H1 (cell line): ENCODE measurements at regions not wholly inside any gene's neighbourhood (a gene's known extent, or its start where the extent isn't known, plus 50 kb on each side); places are given as distances from the start of the nearest gene placed in this dataset.
"Not testable (repeated sequence)": the region's sequence is repeated elsewhere in the genome, so short reads cannot be mapped to it uniquely, and the experiment has no call there.

Experiments used
- CTCF ChIA-PET: fragments of 300-600 bp; sonication (Branson Sonifier 250); formaldehyde crosslinking; loops from one replicate; lab custom pipeline; 2021; ENCODE audit not compliant: partially characterized antibody; lab: Charles Lee
- POLR2A ChIA-PET: fragments of 300-600 bp; sonication (Branson Sonifier 250); formaldehyde crosslinking; loops from one replicate; lab custom pipeline; 2021; ENCODE audit warnings: inconsistent platforms; ENCODE audit not compliant: partially characterized antibody; lab: Charles Lee
- DNase-seq, 2 experiments: peaks; one replicate each; pipeline versions ENCODE4 v3.0.0 to v3.0.0-alpha.2; 2010 to 2022; ENCODE audit warnings: low spot score in 2 of 2, low read depth in 1 of 2, mixed read lengths in 1 of 2
- FAIRE-seq: peaks from 2 replicates; lab custom pipeline; 2011; peaks lifted over from hg19 to GRCh38; lab: Jason Lieb, UNC
- H2AFZ ChIP-seq: 2 replicates; pipeline ENCODE4 v1.8.1; 2012; ENCODE audit warnings: low read length, inconsistent platforms
- H2AK5ac ChIP-seq: 2 replicates; pipeline ENCODE4 v1.6.1; 2013; ENCODE audit warnings: low read depth, low read length
- H2BK120ac ChIP-seq: replicated peaks from 2 replicates; pipeline ENCODE3; 2013; ENCODE audit warnings: low read depth, low read length, inconsistent platforms
- H2BK12ac ChIP-seq: 2 replicates; pipeline ENCODE4 v1.6.1; 2013; ENCODE audit warnings: low read depth, low read length
- H2BK15ac ChIP-seq: 2 replicates; pipeline ENCODE4 v1.6.1; 2013; ENCODE audit warnings: low read length
- H2BK20ac ChIP-seq: 2 replicates; pipeline ENCODE4 v1.6.1; 2013; ENCODE audit warnings: low read length
- H2BK5ac ChIP-seq: 2 replicates; pipeline ENCODE4 v1.6.1; 2013; ENCODE audit warnings: low read depth, low read length
- H3K14ac ChIP-seq: 2 replicates; pipeline ENCODE4 v1.6.1; 2013; ENCODE audit warnings: inconsistent platforms; ENCODE audit not compliant: insufficient read length
- H3K18ac ChIP-seq: 2 replicates; pipeline ENCODE4 v1.6.1; 2013; ENCODE audit warnings: low read length; ENCODE audit errors: extremely low read depth
- H3K23ac ChIP-seq: 2 replicates; pipeline ENCODE4 v1.6.1; 2013; ENCODE audit warnings: inconsistent platforms; ENCODE audit not compliant: insufficient read length
- H3K23me2 ChIP-seq: 2 replicates; pipeline ENCODE4 v1.6.1; 2013; ENCODE audit warnings: low read depth, low read length
- H3K27ac ChIP-seq: 2 replicates; pipeline ENCODE4 v1.6.1; 2011; ENCODE audit warnings: low read depth, low read length, inconsistent platforms
- H3K27me3 ChIP-seq, 4 experiments: replicated peaks in 1 of 4; 1 replicate in 1 of 4; 2 replicates in 3 of 4; pipeline versions ENCODE4 v1.6.1 to v1.8.1; 2011 to 2013; ENCODE audit warnings: low read length in 3 of 4, mild to moderate bottlenecking in 3 of 4, inconsistent platforms in 2 of 4, mixed read lengths in 2 of 4, moderate library complexity in 1 of 4; ENCODE audit not compliant: control insufficient read depth in 3 of 4, insufficient read depth in 3 of 4; ENCODE audit errors: extremely low read depth in 1 of 4
- H3K36me3 ChIP-seq, 4 experiments: 2 replicates each; pipeline versions ENCODE4 v1.6.1 to v1.8.1; 2011 to 2013; ENCODE audit warnings: mild to moderate bottlenecking in 4 of 4, low read length in 3 of 4, moderate library complexity in 2 of 4, control low read depth in 1 of 4, inconsistent platforms in 1 of 4; ENCODE audit not compliant: insufficient read depth in 4 of 4, control insufficient read depth in 2 of 4
- H3K4ac ChIP-seq: replicated peaks from 2 replicates; pipeline ENCODE3; 2013; ENCODE audit warnings: low read length, low read depth, mixed read lengths, inconsistent platforms; ENCODE audit not compliant: insufficient read length
- H3K4me1 ChIP-seq, 4 experiments: replicated peaks in 1 of 4; 1 replicate in 1 of 4; 2 replicates in 3 of 4; pipeline versions ENCODE4 v1.6.1 to v1.8.1; 2011 to 2013; ENCODE audit warnings: low read length in 3 of 4, inconsistent platforms in 2 of 4, mixed read lengths in 1 of 4; ENCODE audit not compliant: insufficient read depth in 4 of 4, control insufficient read depth in 3 of 4
- H3K4me2 ChIP-seq, 2 experiments: 2 replicates each; pipeline versions ENCODE4 v1.6.1 to v1.8.1; 2011 to 2013; ENCODE audit warnings: low read depth in 2 of 2, low read length in 2 of 2, control low read depth in 1 of 2, inconsistent platforms in 1 of 2, mild to moderate bottlenecking in 1 of 2; ENCODE audit not compliant: insufficient read depth in 1 of 2
- H3K4me3 ChIP-seq, 4 experiments: fragments of 200-600, 300-600 bp in 1 of 4; sonication (generic), shearing (Covaris generic), sonication (Bioruptor Twin) in 1 of 4; 2 replicates each; pipeline versions ENCODE4 v1.5.1 to v1.8.1; 2011 to 2016; ENCODE audit warnings: low read length in 4 of 4, low read depth in 3 of 4, control low read depth in 2 of 4, inconsistent platforms in 2 of 4, mild to moderate bottlenecking in 2 of 4, mixed read lengths in 1 of 4, moderate library complexity in 1 of 4; ENCODE audit not compliant: insufficient read depth in 2 of 4; ENCODE audit errors: extremely low read depth in 1 of 4
- H3K56ac ChIP-seq: replicated peaks from 2 replicates; pipeline ENCODE3; 2013; ENCODE audit warnings: low read depth, mild to moderate bottlenecking, mixed read lengths, low read length, inconsistent platforms; ENCODE audit not compliant: insufficient read length
- H3K79me1 ChIP-seq: 2 replicates; pipeline ENCODE4 v1.6.1; 2013; ENCODE audit warnings: low read depth, low read length, control low read depth
- H3K79me2 ChIP-seq, 2 experiments: 2 replicates each; pipeline versions ENCODE4 v1.6.1 to v1.8.1; 2012 to 2013; ENCODE audit warnings: low read length in 2 of 2, mild to moderate bottlenecking in 2 of 2, inconsistent platforms in 1 of 2; ENCODE audit not compliant: insufficient read depth in 2 of 2, control insufficient read depth in 1 of 2
- H3K9ac ChIP-seq, 4 experiments: replicated peaks in 1 of 4; 1 replicate in 1 of 4; 2 replicates in 3 of 4; pipeline versions ENCODE4 v1.6.1 to v1.8.1; 2011 to 2013; ENCODE audit warnings: low read depth in 3 of 4, low read length in 3 of 4, control low read depth in 2 of 4, mild to moderate bottlenecking in 2 of 4, moderate library complexity in 2 of 4, inconsistent platforms in 1 of 4; ENCODE audit errors: extremely low read depth in 1 of 4
- H3K9me3 ChIP-seq, 2 experiments: 2 replicates each; pipeline versions ENCODE4 v1.6.1 to v1.8.1; 2012 to 2013; ENCODE audit warnings: mild to moderate bottlenecking in 2 of 2, moderate library complexity in 2 of 2, control low read depth in 1 of 2, inconsistent platforms in 1 of 2, low read depth in 1 of 2, low read length in 1 of 2, mixed read lengths in 1 of 2; ENCODE audit not compliant: insufficient read depth in 2 of 2
- H4K20me1 ChIP-seq, 2 experiments: replicated peaks in 1 of 2; 2 replicates each; pipeline versions ENCODE3 to v1.8.1; 2011 to 2013; ENCODE audit warnings: inconsistent platforms in 2 of 2, low read length in 2 of 2, mild to moderate bottlenecking in 1 of 2; ENCODE audit not compliant: insufficient read depth in 2 of 2, control insufficient read depth in 1 of 2
- H4K5ac ChIP-seq: 2 replicates; pipeline ENCODE4 v1.6.1; 2013; ENCODE audit warnings: low read length, low read depth, mixed read lengths, inconsistent platforms; ENCODE audit not compliant: insufficient read length
- H4K8ac ChIP-seq: 2 replicates; pipeline ENCODE4 v1.8.0; 2013; ENCODE audit warnings: mild to moderate bottlenecking, moderate library complexity, low read length, inconsistent platforms; ENCODE audit not compliant: insufficient read depth; ENCODE audit errors: extremely low read depth
- H4K91ac ChIP-seq: replicated peaks from 2 replicates; pipeline ENCODE3; 2013; ENCODE audit warnings: low read length, mixed read lengths, inconsistent platforms; ENCODE audit not compliant: insufficient read length
- CTBP2 ChIP-seq: IDR thresholded peaks from 2 replicates; pipeline ENCODE4 v1.7.0; 2011; ENCODE audit warnings: borderline replicate concordance, mild to moderate bottlenecking, moderate library complexity, mixed read lengths, low read length; ENCODE audit not compliant: insufficient read depth, insufficient read length
- RAD21 ChIP-seq, 2 experiments: IDR thresholded peaks in 1 of 2; conservative IDR thresholded peaks in 1 of 2; 2 replicates each; pipeline ENCODE4 v1.6.1; 2011; ENCODE audit warnings: low read depth in 2 of 2, low read length in 2 of 2, improper control_type of control experiment in 1 of 2, inconsistent platforms in 1 of 2, mild to moderate bottlenecking in 1 of 2, moderate library complexity in 1 of 2
- WGBS, 2 experiments: shearing (Covaris generic) in 1 of 2; methylation state at CpG; one replicate each; pipeline versions ENCODE4 v1.1.6 to v1.1.7; 2013 to 2015; ENCODE audit warnings: low lambda C conversion rate in 2 of 2, mixed read lengths in 2 of 2, inconsistent platforms in 1 of 2, low coverage in 1 of 2, missing lambda C conversion rate in 1 of 2; ENCODE audit not compliant: insufficient replicate concordance in 2 of 2, insufficient coverage in 1 of 2, insufficient read length in 1 of 2; ENCODE audit errors: extremely low coverage in 1 of 2, missing lambda C conversion rate in 1 of 2; 5-methylcytosine and 5-hydroxymethylcytosine counted together

DNA sequence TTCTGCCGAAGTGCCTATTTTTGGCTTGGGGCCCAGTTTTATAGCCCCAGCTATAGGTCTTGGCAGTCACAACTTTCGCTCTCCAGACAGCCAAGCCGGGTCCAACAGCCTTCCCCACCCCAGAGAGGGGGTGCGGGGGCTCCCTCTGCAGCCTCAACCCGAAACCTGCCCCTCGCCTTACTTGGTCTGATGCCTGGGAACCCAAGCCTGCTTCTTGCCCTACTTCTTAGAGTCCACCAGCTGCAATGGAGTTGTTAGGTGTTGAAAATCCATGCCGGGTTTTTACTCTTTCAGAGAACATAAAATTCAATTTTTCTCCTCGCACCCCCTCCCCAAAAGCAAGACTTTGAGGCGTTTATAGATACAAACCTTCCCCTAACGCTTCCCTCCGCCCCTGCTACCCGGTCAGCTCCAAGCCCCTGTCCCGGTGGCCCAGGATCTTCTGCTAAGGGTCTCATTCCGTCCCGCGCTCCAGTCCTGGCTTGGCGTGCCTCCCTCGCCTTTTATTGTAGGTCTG is 116.7 kb downstream of the CRLF3 start:
- POLR2A ChIA-PET = interaction anchor here (0.6 to 1.3 kb wide), 3 partner anchors 9 to 142 kb away, joined by 3 to 9 read pairs (median 5); no protein-coding TSS in a partner anchor
- peak overlapping the region; percentile 86 for H3K27ac ChIP-seq
- H2AFZ ChIP-seq = not testable (repeated sequence)

More for the DNA sequence above, 116.7 kb downstream of the CRLF3 start:
- H2AK5ac ChIP-seq, H3K56ac ChIP-seq, H3K27me3 ChIP-seq, H3K4ac ChIP-seq: not testable (repeated sequence)
- H3K4me1 ChIP-seq = peaks cover 0 to 26% (median 15%) of the 10 kb centered on the region in 4 experiments; a peak in 6 of 7 replicates
- peak overlapping the region; percentile 68 to 89 for H3K4me2 ChIP-seq
- peak in 1 of 2 experiments; percentile 71 for DNase-seq
- H3K79me2 ChIP-seq = peaks cover 22 to 41% of the 10 kb centered on the region in 2 experiments
- H3K4me3 ChIP-seq = peak overlapping the region; percentile 77 to 94 (median 85)
- TF ChIP-seq CTBP2 = peak; percentile 23
- TF ChIP-seq RAD21 (IDR thresholded peaks at IDR 0.05 in 1 of 2, conservative IDR thresholded peaks at IDR 0.05 in 1 of 2; ENCODE audit: low read depth in 2 of 2, low read length in 2 of 2) = 0 out of 4 replicates have a peak, but pooled peaks have one; percentile 1 to 12
- TF ChIP-seq, all 59 proteins: peak for 2; not testable (repeated sequence) for 57
- Histone ChIP-seq H4K5ac (peak overlapping the region; percentile 96), H3K18ac (peak overlapping the region; percentile 90), H2BK5ac (peak overlapping the region; percentile 83; the same call in 1 of the 2 replicates), H3K9ac (peak overlapping the region; percentile 60 to 81 (median 66)), H4K8ac (peak overlapping the region; percentile 57; the same call in 1 of the 2 replicates)
- H4K91ac ChIP-seq, H3K23ac ChIP-seq, H3K79me1 ChIP-seq, H2BK12ac ChIP-seq, H2BK120ac ChIP-seq, H3K23me2 ChIP-seq, H4K20me1 ChIP-seq, H3K36me3 ChIP-seq, CTCF ChIA-PET, FAIRE-seq, H2BK20ac ChIP-seq, H2BK15ac ChIP-seq, H3K14ac ChIP-seq, H3K9me3 ChIP-seq: not testable (repeated sequence)
- 4% methylated on average over 17 of the region's 18 CpGs; no CpG with 5 or more reads in 1 of the 2 experiments for WGBS, 2 experiments
